Heart right ventricle (tissue), 16 donors: ENCODE measurements at regions not wholly inside any gene's neighbourhood (a gene's known extent, or its start where the extent isn't known, plus 50 kb on each side); places are given as distances from the start of the nearest gene placed in this dataset.

ENCODE experiments used
- ATAC-seq, 8 donors: fragments of 200-7000 bp; cut with Tn5 transposase; one replicate each; pipeline ENCODE4 v1.9.1; 2020; ENCODE audit warnings: mild to moderate bottlenecking in 8 of 8, moderate library complexity in 8 of 8, moderate number of reproducible peaks in 1 of 8
- DNase-seq, 2 donors: peaks; one replicate each; pipeline ENCODE4 v3.0.0-alpha.2; 2020
- H3K27ac ChIP-seq, 10 donors: fragments of 200-600 bp; sonication (generic) in 2 of 10; one replicate each; pipeline versions ENCODE4 v1.5.0 to v1.8.0; 2020 to 2022; ENCODE audit warnings: mild to moderate bottlenecking in 3 of 10
- H3K27me3 ChIP-seq, 7 donors: fragments of 200-600 bp; one replicate each; pipeline ENCODE4 v1.8.0; 2021 to 2022; ENCODE audit warnings: mild to moderate bottlenecking in 2 of 7
- H3K36me3 ChIP-seq, 9 donors: fragments of 200-600 bp; sonication (generic) in 1 of 9; one replicate each; pipeline versions ENCODE4 v1.5.0 to v1.8.0; 2020 to 2022; ENCODE audit warnings: mild to moderate bottlenecking in 2 of 9
- H3K4me1 ChIP-seq, 9 donors: fragments of 200-600 bp; sonication (generic) in 1 of 9; one replicate each; pipeline versions ENCODE4 v1.5.0 to v1.8.0; 2020 to 2022; ENCODE audit warnings: mild to moderate bottlenecking in 4 of 9
- H3K4me3 ChIP-seq, 10 donors: fragments of 200-600 bp; sonication (generic) in 2 of 10; one replicate each; pipeline versions ENCODE4 v1.5.0 to v1.8.0; 2020 to 2022; ENCODE audit warnings: mild to moderate bottlenecking in 7 of 10, moderate library complexity in 2 of 10
- H3K9me3 ChIP-seq, 11 donors: fragments of 200-600 bp in 10 of 11; sonication (generic) in 2 of 11; one replicate each; pipeline versions ENCODE4 v1.5.0 to v1.8.0; 2013 to 2022; ENCODE audit warnings: mild to moderate bottlenecking in 2 of 11, control low read depth in 1 of 11, moderate library complexity in 1 of 11
- WGBS, 2 donors: extraction: QIAGEN DNeasy Blood & Tissue Kit; methylation state at CpG; one replicate each; pipeline ENCODE4 v1.1.7; 2013; ENCODE audit warnings: inconsistent platforms in 1 of 2; 5-methylcytosine and 5-hydroxymethylcytosine counted together
- intact Hi-C, 10 donors: fragments of 100-400 bp; cut with DNase I; formaldehyde crosslinking; loops; one replicate each; pipeline versions ENCODE4 v1.11.1 to v1.14.2; 2022
- TF ChIP-seq, protein P1 (sequence below), 9 donors: fragments of 200-600 bp; sonication (generic) in 2 of 9; IDR thresholded peaks; one replicate each; pipeline versions ENCODE4 v1.5.0 to v1.8.0; 2021 to 2022; ENCODE audit warnings: antibody characterized with exemption in 9 of 9, mild to moderate bottlenecking in 5 of 9, moderate library complexity in 1 of 9
- donor health status: Arrhythmogenic right ventricular cardiomyopathy.
- donor health status: ischemic (EF 13 %, LVEDD 7.1; RV severe dilation, severe dysfunction).
- donor health status: healthy with polysubstance abuse.
- donor health status: DM: no; HTN: yes; CAD: no.
- donor health status: DM: no; HTN: no; CAD: no.
- donor health status: ischemic (EF 25% LVEDD 6.9; RV normal size, moderate dysfunction).
- donor health status: ischemic (EF 25% LVEDD 5.7; RV mildly dilated, moderate dysfunction).
- donor health status: healthy.
- donor health status: DM: yes; HTN: yes; CAD: no.
- donor health status: Ischemic cardiomyopathy.
- donor health status: ischemic (EF 35%, LVEDD 5.7; RV mildly dilated, moderate dysfunction).
- donor health status: nonischemic (EF 11% LVEDD 7.7; RV severe dilation, severe dysfunction).
- donor health status: DM: yes; HTN: yes; CAD: no.
- donor health status: PGD.
- donor health status: ischemic (EF 29% LVEDD 5.4; RV normal size, mild dysfunction).
- donor health status: nonischemic (EF 23%, LVEDD 6.1; RV moderate dilation, normal function).

DNA sequence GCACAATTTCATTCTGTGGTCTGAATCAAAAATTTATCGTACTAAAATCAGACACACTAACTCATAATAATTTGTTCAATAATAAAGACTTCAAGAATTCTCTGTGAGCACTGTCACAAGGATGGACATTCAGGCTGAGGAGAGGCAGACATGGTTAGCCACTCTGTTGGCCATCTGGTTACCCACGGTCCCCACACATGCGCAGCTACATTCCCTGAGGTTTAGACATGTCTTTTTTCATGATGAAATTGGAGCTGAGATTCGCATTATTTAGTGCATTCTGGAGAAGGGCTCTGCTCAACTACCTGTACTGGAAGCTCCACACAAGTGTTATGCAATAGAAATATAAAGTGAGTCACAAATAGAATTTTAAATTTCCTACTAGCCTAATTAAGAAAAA, 156.9 kb downstream of the SUCNR1 start:
- Histone ChIP-seq H3K4me3 (no peak overlapping the region), H3K27ac (no peak overlapping the region), H3K27me3 (no peaks in the 10 kb centered on the region), H3K36me3 (no peaks in the 10 kb centered on the region), H3K9me3 (peaks cover 0 to 6% (median 0%) of the 10 kb centered on the region in 11 donors), H3K4me1 (no peaks in the 10 kb centered on the region)
- no peak for ATAC-seq
- TF ChIP-seq, protein P1, sequence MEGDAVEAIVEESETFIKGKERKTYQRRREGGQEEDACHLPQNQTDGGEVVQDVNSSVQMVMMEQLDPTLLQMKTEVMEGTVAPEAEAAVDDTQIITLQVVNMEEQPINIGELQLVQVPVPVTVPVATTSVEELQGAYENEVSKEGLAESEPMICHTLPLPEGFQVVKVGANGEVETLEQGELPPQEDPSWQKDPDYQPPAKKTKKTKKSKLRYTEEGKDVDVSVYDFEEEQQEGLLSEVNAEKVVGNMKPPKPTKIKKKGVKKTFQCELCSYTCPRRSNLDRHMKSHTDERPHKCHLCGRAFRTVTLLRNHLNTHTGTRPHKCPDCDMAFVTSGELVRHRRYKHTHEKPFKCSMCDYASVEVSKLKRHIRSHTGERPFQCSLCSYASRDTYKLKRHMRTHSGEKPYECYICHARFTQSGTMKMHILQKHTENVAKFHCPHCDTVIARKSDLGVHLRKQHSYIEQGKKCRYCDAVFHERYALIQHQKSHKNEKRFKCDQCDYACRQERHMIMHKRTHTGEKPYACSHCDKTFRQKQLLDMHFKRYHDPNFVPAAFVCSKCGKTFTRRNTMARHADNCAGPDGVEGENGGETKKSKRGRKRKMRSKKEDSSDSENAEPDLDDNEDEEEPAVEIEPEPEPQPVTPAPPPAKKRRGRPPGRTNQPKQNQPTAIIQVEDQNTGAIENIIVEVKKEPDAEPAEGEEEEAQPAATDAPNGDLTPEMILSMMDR (IDR thresholded peaks at IDR 0.05) = no peak
- no peak for DNase-seq
- 90 to 92% methylated on average over 4 of the region's 4 CpGs for WGBS, 2 donors
- intact Hi-C loops = no loop called here

DNA sequence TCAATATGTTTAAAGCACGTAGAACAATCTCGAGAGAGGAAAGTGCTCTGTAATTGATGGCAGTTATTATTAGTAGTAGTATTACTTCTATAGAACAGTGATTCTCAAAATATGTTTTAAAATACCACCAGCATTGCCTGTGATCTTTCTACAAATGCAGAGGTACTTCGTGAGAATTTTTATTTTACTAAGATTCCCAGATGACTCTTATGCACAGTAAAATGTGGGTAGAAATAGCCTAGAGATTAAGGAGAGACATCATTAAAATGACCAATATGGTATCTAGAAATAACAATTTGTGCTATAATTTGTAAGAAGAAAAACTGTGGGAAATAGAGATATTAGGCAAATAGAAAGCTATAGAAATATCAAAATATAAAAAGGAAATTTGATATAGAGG, 157.9 kb downstream of the SUCNR1 start:
- H3K36me3 ChIP-seq = no peaks in the 10 kb centered on the region
- TF ChIP-seq, protein P1 (IDR thresholded peaks at IDR 0.05) = no peak
- ATAC-seq = no peak
- no peak overlapping the region for H3K4me3 ChIP-seq
- peaks cover 0 to 16% (median 6%) of the 10 kb centered on the region in 11 donors for H3K9me3 ChIP-seq
- no peaks in the 10 kb centered on the region for H3K4me1 ChIP-seq
- H3K27ac ChIP-seq = no peak overlapping the region
- H3K27me3 ChIP-seq = no peaks in the 10 kb centered on the region
- 90% methylated on average over 3 of the region's 3 CpGs for WGBS, 2 donors
- DNase-seq = no peak
- intact Hi-C loops = no loop called here

GRCh38 chr3:152037297-152037696, 163.9 kb downstream of the SUCNR1 start:
- 86% methylated on average over 2 of the region's 2 CpGs for WGBS, 2 donors
- TF ChIP-seq, protein P1 (IDR thresholded peaks at IDR 0.05) = no peak

GRCh38 chr3:152037953-152038352, 164.5 kb downstream of the SUCNR1 start:
- TF ChIP-seq, protein P1 (IDR thresholded peaks at IDR 0.05) = no peak
- H3K4me1 ChIP-seq = no peaks in the 10 kb centered on the region
- no peaks in the 10 kb centered on the region for H3K27me3 ChIP-seq
- H3K4me3 ChIP-seq = no peak overlapping the region
- ATAC-seq (no peak), DNase-seq (no peak)
- intact Hi-C loops = no loop called here
- no peak overlapping the region for H3K27ac ChIP-seq
- H3K9me3 ChIP-seq = peaks cover 0 to 40% (median 6%) of the 10 kb centered on the region in 11 donors
- H3K36me3 ChIP-seq = no peaks in the 10 kb centered on the region

More at GRCh38 chr3:152037297-152037696, 163.9 kb downstream of the SUCNR1 start:
- Histone ChIP-seq H3K36me3 (no peaks in the 10 kb centered on the region), H3K4me1 (no peaks in the 10 kb centered on the region), H3K9me3 (peaks cover 0 to 40% (median 6%) of the 10 kb centered on the region in 11 donors), H3K27me3 (no peaks in the 10 kb centered on the region), H3K27ac (no peak overlapping the region), H3K4me3 (no peak overlapping the region)
- DNase-seq (no peak), ATAC-seq (no peak)
- intact Hi-C loops = no loop called here
